ENCODE measurements at regions not wholly inside any gene's neighbourhood (a gene's known extent, or its start where the extent isn't known, plus 50 kb on each side); places are given as distances from the start of the nearest gene placed in this dataset.
A peak's percentile ranks its signal among the peaks of the same experiment; 100 is the strongest.
"Not testable (repeated sequence)": the region's sequence is repeated elsewhere in the genome, so short reads cannot be mapped to it uniquely, and the experiment has no call there.

GRCh38 chr7:13198036-13198435 lies 510.6 kb downstream of the ARL4A start:
- no peak for DNase-seq (ENCODE audit: low read depth in 2 of 2)

- no peak for DNase-seq (ENCODE audit: low read depth in 2 of 2)
Observed at GRCh38 chr7:13198727-13199126, 511.3 kb downstream of the ARL4A start.

GRCh38 chr7:13201628-13202027 lies 514.2 kb downstream of the ARL4A start:
- no peak for DNase-seq (ENCODE audit: low read depth in 2 of 2)

GRCh38 chr7:13217768-13218167 lies 530.3 kb downstream of the ARL4A start:
- DNase-seq (ENCODE audit: low read depth in 2 of 2), result no peak

GRCh38 chr7:13225068-13225467 lies 537.6 kb downstream of the ARL4A start:
- no peak for DNase-seq (ENCODE audit: low read depth in 2 of 2)

- no peak for DNase-seq (ENCODE audit: low read depth in 2 of 2)
Observed at GRCh38 chr7:13226385-13226784, 539.0 kb downstream of the ARL4A start.

- DNase-seq (ENCODE audit: low read depth in 2 of 2), result no peak
Observed at GRCh38 chr7:13231216-13231615, 543.8 kb downstream of the ARL4A start.

- no peak for DNase-seq (ENCODE audit: low read depth in 2 of 2)
Observed at GRCh38 chr7:13235436-13235835, 548.0 kb downstream of the ARL4A start.

- DNase-seq (ENCODE audit: low read depth in 2 of 2), result no peak
Observed at GRCh38 chr7:13236026-13236425, 548.6 kb downstream of the ARL4A start.

- no peak for DNase-seq (ENCODE audit: low read depth in 2 of 2)
Observed at GRCh38 chr7:13240349-13240748, 552.9 kb downstream of the ARL4A start.

- no peak for DNase-seq (ENCODE audit: low read depth in 2 of 2)
Observed at GRCh38 chr7:13241416-13241815, 554.0 kb downstream of the ARL4A start.

- DNase-seq (ENCODE audit: low read depth in 2 of 2), result no peak
Observed at GRCh38 chr7:13257661-13258060, 570.2 kb downstream of the ARL4A start.

GRCh38 chr7:13258386-13258785 lies 571.0 kb downstream of the ARL4A start:
- no peak for DNase-seq (ENCODE audit: low read depth in 2 of 2)

GRCh38 chr7:13259930-13260329 lies 572.5 kb downstream of the ARL4A start:
- no peak for DNase-seq (ENCODE audit: low read depth in 2 of 2)

- no peak for DNase-seq (ENCODE audit: low read depth in 2 of 2)
Observed at GRCh38 chr7:13262929-13263530, 575.6 kb downstream of the ARL4A start.

- no peak for DNase-seq (ENCODE audit: low read depth in 2 of 2)
Observed at GRCh38 chr7:13265271-13265670, 577.8 kb downstream of the ARL4A start.

GRCh38 chr7:13274205-13274604 lies 586.8 kb downstream of the ARL4A start:
- not testable (repeated sequence) for DNase-seq (ENCODE audit: low read depth in 2 of 2)

- no peak for DNase-seq (ENCODE audit: low read depth in 2 of 2)
Observed at GRCh38 chr7:13276977-13277376, 589.5 kb downstream of the ARL4A start.

- no peak for DNase-seq (ENCODE audit: low read depth in 2 of 2)
Observed at GRCh38 chr7:13278020-13278419, 590.6 kb downstream of the ARL4A start.

GRCh38 chr7:13279854-13280435 lies 592.5 kb downstream of the ARL4A start:
- DNase-seq (ENCODE audit: low read depth in 2 of 2), result no peak

- no peak for DNase-seq (ENCODE audit: low read depth in 2 of 2)
Observed at GRCh38 chr7:13282377-13282980, 595.0 kb downstream of the ARL4A start.

GRCh38 chr7:13286916-13287315 lies 599.5 kb downstream of the ARL4A start:
- DNase-seq (ENCODE audit: low read depth in 2 of 2), result no peak

GRCh38 chr7:13288516-13288915 lies 601.1 kb downstream of the ARL4A start:
- no peak for DNase-seq (ENCODE audit: low read depth in 2 of 2)

- peak; percentile 33 to 35 for DNase-seq (ENCODE audit: low read depth in 2 of 2)
Observed at GRCh38 chr7:13290975-13291374, 603.5 kb downstream of the ARL4A start.

Measured in fibroblast of skin of left biceps (primary cell).